Globus pallidus (tissue), 1 donor: ENCODE measurements at regions not wholly inside any gene's neighbourhood (a gene's known extent, or its start where the extent isn't known, plus 50 kb on each side); places are given as distances from the start of the nearest gene placed in this dataset.
A peak's percentile ranks its signal among the peaks of the same experiment; 100 is the strongest.
"Not testable (repeated sequence)": the region's sequence is repeated elsewhere in the genome, so short reads cannot be mapped to it uniquely, and the experiment has no call there.

Experiments used
- DNase-seq: peaks from one replicate; pipeline ENCODE4 v3.0.0-alpha.2; 2015; ENCODE audit warnings: low spot score

- peak; percentile 16 for DNase-seq
Observed at GRCh38 chr15:46956456-46956855, 760.8 kb upstream of the SEMA6D start.

DNA sequence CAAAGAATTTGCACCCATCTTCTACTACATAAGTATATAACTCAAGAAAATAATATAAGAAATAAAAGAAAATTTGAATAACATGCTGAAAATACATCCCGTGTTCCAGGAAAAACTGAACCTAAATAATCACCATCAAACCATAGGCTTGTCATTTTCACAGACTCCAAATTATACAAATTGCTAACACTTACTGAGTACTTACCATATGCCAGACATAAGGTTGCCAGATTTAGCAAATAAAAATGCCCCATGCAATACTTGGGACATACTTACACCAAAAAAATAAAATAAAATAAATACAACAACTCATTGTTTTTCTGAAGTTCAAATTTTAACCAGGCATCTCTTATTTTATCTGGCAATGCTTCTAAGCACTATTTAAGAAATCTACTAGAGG lies 760.4 kb upstream of the SEMA6D start:
- DNase-seq, result no peak

- DNase-seq, result no peak
Observed at GRCh38 chr15:46960581-46960980, 756.7 kb upstream of the SEMA6D start.

GRCh38 chr15:46961795-46962194 lies 755.5 kb upstream of the SEMA6D start:
- DNase-seq, result no peak

GRCh38 chr15:46988055-46988454 lies 729.2 kb upstream of the SEMA6D start:
- not testable (repeated sequence) for DNase-seq

DNA sequence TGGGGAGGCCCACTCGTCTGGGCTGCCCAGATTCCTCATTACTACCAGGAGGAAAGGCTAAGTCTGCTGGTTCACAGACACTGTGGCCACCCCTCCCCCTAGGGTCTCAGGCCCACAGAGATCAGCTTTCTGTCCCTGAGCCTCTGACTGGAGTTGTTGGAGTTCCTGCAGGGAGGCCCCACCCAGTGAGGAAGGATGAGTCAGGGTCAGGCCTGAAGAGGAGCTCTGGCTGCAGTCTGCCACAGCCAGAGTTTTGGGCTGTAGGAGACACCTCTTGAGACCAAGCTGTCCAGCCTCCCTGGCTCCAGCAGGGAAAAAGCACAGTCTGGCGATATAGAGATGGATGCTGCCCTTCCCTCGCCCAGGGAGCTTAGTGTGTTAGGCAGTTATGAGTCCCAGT lies 720.9 kb upstream of the SEMA6D start:
- no peak for DNase-seq

DNA sequence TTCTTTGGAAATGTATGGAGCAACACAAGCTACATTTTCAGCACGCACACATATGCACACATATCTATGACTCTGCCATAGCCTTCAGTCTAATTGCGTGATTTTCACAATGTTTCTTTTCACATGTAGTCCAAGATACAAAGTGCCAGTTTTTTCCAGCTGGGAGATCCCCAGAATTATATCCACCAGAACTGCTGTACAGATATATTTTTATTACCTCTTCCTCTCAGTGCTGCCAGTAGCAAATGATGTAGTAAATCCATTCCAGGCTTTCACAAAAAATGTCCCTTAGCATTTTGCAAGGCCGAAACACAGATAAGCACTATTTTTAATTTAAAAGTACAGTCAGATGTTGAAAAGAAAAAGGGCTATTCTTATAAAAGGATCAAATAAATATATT lies 719.8 kb upstream of the SEMA6D start:
- no peak for DNase-seq

- DNase-seq, result no peak
Observed at GRCh38 chr15:47003568-47003967, 713.7 kb upstream of the SEMA6D start.

DNA sequence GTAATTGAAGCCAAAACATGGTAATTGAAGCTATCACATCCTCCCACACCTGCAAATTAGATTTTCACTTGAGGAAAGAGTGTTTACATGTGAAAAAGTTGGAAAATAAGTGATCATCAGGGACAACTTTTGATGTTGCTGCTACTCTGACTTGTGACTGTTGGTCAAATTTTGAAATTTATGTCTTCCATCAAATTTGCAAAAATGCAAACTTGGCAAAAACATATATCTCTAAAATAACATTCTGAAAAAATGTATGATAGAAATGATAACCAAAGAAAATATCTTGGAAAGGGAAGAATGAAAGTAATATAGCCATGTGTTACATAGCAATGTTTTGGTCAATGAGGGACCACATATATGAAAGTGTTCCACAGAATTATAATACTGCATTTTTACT lies 703.9 kb upstream of the SEMA6D start:
- no peak for DNase-seq

DNA sequence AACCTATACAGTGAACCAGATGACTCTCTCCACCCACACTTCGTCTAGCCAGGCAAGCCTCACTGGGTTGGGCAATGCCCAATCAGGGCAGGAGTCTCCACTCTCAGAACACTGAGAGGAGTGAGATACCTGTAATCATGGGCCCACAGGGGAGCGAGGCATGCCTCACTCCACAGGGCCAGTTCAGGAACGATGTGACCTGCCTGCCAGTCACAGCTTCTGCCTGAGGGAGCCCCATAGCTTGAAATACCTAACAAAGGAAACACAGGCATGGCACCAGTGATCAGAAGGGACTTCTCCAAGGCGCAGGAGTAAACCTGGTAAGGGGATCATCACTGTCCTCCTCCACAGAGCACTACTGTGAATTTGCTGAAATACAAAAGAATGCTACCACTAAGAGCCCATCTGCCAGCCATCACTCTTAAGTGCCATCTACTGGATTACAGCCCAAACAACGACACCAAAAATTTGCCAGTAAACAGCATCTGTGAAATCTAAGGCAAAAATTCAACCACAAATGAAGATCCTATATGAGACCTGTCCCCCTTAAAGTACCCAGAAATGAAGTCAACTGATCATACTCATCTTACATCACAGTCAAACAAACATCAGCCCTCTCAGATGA lies 689.9 kb upstream of the SEMA6D start:
- no peak for DNase-seq

- no peak for DNase-seq
Observed at GRCh38 chr15:47035475-47036406, 681.6 kb upstream of the SEMA6D start.

DNA sequence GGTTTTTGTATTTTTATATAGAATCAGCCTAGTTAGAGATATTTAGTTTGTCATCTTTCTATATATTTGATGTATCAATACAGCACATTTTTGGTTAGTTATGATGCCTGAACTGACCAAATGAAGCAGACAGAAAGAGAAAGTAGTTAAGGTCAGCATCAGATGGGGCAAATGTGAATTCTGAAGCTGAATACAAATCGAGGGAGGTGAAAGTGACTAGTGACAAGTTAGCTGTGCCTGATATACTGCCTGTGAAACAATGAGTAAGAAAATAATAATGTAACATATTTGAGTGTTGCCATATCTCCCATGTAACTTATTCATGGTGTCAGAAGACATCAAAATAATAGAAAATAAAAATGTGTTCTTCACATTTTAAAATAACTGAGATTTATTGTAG lies 680.3 kb upstream of the SEMA6D start:
- no peak for DNase-seq

- no peak for DNase-seq
Observed at GRCh38 chr15:47039225-47039624, 678.1 kb upstream of the SEMA6D start.

- no peak for DNase-seq
Observed at GRCh38 chr15:47041301-47041700, 676.0 kb upstream of the SEMA6D start.

DNA sequence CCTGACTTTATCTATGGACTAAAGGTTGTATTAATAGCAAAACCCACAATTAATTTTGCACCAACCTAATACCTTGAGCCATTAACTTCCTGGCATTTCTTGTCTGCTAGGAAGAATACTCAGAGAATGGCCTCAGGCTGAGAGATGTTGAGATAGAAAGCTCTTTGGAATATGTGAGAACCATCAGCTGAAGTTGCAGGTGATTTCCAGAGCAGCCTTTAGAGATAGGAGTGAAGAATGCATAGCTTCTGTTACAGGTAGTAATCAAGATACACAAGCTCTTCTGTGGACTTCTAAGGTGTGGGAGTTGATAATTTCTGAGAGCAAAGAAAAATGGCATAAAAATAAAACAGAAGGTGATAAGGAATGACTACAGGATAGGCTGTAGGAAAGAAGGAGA lies 669.3 kb upstream of the SEMA6D start:
- DNase-seq, result not testable (repeated sequence)

DNA sequence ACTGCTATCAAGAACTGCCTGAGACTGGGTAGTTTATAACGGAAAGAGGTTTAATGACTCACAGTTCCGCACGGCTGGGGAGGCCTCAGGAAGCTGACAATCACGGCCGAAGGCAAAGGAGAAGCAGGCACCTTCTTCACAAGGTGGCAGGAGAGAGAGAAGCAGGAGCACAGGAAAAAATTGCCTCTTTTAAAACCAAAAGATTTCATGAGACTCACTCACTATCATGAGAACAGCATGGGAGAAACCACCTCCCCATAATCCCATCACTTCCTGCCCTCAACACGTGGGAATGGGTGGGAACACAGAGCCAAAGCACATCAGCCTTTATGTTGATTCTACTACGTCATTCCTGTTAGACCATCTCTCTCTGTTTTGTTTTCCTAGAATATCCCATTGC lies 650.9 kb upstream of the SEMA6D start:
- DNase-seq, result no peak

- DNase-seq, result not testable (repeated sequence)
Observed at GRCh38 chr15:47077846-47078245, 639.5 kb upstream of the SEMA6D start.

GRCh38 chr15:47095833-47096232 lies 621.5 kb upstream of the SEMA6D start:
- no peak for DNase-seq

DNA sequence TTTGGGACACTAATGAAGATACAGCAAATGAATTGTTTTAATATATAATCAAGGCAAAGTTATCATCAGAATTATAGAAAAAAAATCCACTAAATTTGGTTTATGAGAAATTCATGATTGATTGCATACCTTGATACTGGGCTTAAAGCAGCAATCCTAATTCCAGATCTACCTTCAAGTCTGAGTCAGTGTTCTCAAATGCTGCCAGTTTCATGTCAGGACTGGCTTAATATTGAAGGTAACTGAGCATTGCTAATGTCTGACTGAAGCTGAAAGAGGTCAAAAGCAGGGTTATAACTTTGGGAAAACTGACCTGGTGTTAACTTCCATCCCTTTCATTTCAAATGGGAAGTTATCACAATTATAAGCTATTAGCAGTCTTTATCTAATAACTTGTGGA lies 618.8 kb upstream of the SEMA6D start:
- not testable (repeated sequence) for DNase-seq

GRCh38 chr15:47099801-47100200 lies 617.5 kb upstream of the SEMA6D start:
- not testable (repeated sequence) for DNase-seq

- not testable (repeated sequence) for DNase-seq
Observed at GRCh38 chr15:47108800-47109199, 608.5 kb upstream of the SEMA6D start.

GRCh38 chr15:47116698-47117097 lies 600.6 kb upstream of the SEMA6D start:
- no peak for DNase-seq

- no peak for DNase-seq
Observed at GRCh38 chr15:47119349-47119748, 598.0 kb upstream of the SEMA6D start.
